Esophagus squamous epithelium (tissue), 4 donors: ENCODE measurements at regions not wholly inside any gene's neighbourhood (a gene's known extent, or its start where the extent isn't known, plus 50 kb on each side); places are given as distances from the start of the nearest gene placed in this dataset.

Experiments
- CTCF ChIP-seq, 6 experiments: fragments of 450-650 bp in 4 of 6; fragments of 200-600 bp in 2 of 6; sonication (generic) in 2 of 6; IDR thresholded peaks; one replicate each; pipeline ENCODE4 v1.5.1; 2016 to 2019; ENCODE audit warnings: antibody characterized with exemption in 6 of 6, mild to moderate bottlenecking in 4 of 6, moderate library complexity in 4 of 6
- POLR2A ChIP-seq, 4 donors: fragments of 450-650 bp; IDR thresholded peaks; one replicate each; pipeline ENCODE4 v1.6.1; 2017; ENCODE audit warnings: antibody characterized with exemption in 4 of 4, mild to moderate bottlenecking in 4 of 4, moderate library complexity in 3 of 4

- TF ChIP-seq POLR2A (IDR thresholded peaks at IDR 0.05) (no peak), CTCF (IDR thresholded peaks at IDR 0.05) (no peak)
These were observed 198.6 kb downstream of the CEP135 start for GRCh38 chr4:56147371-56147770.
